Mesenchymal stem cell (in vitro differentiated cells and primary cell): ENCODE measurements at regions not wholly inside any gene's neighbourhood (a gene's known extent, or its start where the extent isn't known, plus 50 kb on each side); places are given as distances from the start of the nearest gene placed in this dataset.

Source experiments
- DNase-seq: peaks from one replicate; pipeline ENCODE4 v3.0.0-alpha.2; 2013
- H2AFZ ChIP-seq: one replicate; pipeline ENCODE4 v1.6.1; 2013; ENCODE audit warnings: low read depth, mild to moderate bottlenecking, control low read depth, inconsistent platforms, low read length, moderate library complexity
- H2AK5ac ChIP-seq: 2 replicates; pipeline ENCODE4 v1.6.1; 2013; ENCODE audit warnings: low read length, moderate library complexity, mild to moderate bottlenecking, inconsistent platforms; ENCODE audit not compliant: severe bottlenecking
- H2BK120ac ChIP-seq: one replicate; pipeline ENCODE4 v1.6.1; 2013; ENCODE audit warnings: low read depth, mild to moderate bottlenecking, inconsistent platforms, low read length, moderate library complexity
- H2BK12ac ChIP-seq, 2 experiments: one replicate each; pipeline ENCODE4 v1.6.1; 2013; ENCODE audit warnings: inconsistent platforms in 2 of 2, low read length in 2 of 2, mild to moderate bottlenecking in 2 of 2, moderate library complexity in 2 of 2, control low read depth in 1 of 2
- H2BK15ac ChIP-seq: one replicate; pipeline ENCODE4 v1.6.1; 2013; ENCODE audit warnings: mild to moderate bottlenecking, low read depth, inconsistent platforms; ENCODE audit not compliant: poor library complexity, severe bottlenecking
- H2BK5ac ChIP-seq: 2 replicates; pipeline ENCODE4 v1.6.1; 2013; ENCODE audit warnings: low read depth, mild to moderate bottlenecking, low read length, control low read depth, inconsistent platforms; ENCODE audit not compliant: poor library complexity, severe bottlenecking
- H3K14ac ChIP-seq, 2 experiments: one replicate each; pipeline ENCODE4 v1.6.1; 2013; ENCODE audit warnings: inconsistent platforms in 2 of 2, low read length in 2 of 2, control low read depth in 1 of 2, mild to moderate bottlenecking in 1 of 2, moderate library complexity in 1 of 2
- H3K18ac ChIP-seq, 2 experiments: one replicate each; pipeline ENCODE4 v1.6.1; 2013; ENCODE audit warnings: inconsistent platforms in 2 of 2, low read length in 2 of 2, control low read depth in 1 of 2, low read depth in 1 of 2, mild to moderate bottlenecking in 1 of 2
- H3K23ac ChIP-seq, 2 experiments: one replicate each; pipeline ENCODE4 v1.6.1; 2013; ENCODE audit warnings: inconsistent platforms in 2 of 2, low read length in 2 of 2, mild to moderate bottlenecking in 2 of 2, moderate library complexity in 2 of 2, control low read depth in 1 of 2
- H3K27ac ChIP-seq: 2 replicates; pipeline ENCODE4 v1.5.1; 2013; ENCODE audit warnings: mild to moderate bottlenecking, moderate library complexity, low read length, control low read depth, inconsistent platforms; ENCODE audit not compliant: poor library complexity, severe bottlenecking
- H3K27me3 ChIP-seq, 2 experiments: 2 replicates each; pipeline versions ENCODE4 v1.6.1 to v1.7.0; 2013; ENCODE audit warnings: low read length in 2 of 2, mild to moderate bottlenecking in 2 of 2, moderate library complexity in 2 of 2, control low read depth in 1 of 2, inconsistent platforms in 1 of 2; ENCODE audit not compliant: control insufficient read depth in 1 of 2, insufficient read depth in 1 of 2
- H3K36me3 ChIP-seq, 2 experiments: 2 replicates each; pipeline versions ENCODE4 v1.6.1 to v1.7.0; 2013; ENCODE audit warnings: low read length in 2 of 2, control low read depth in 1 of 2, inconsistent platforms in 1 of 2, low read depth in 1 of 2, mild to moderate bottlenecking in 1 of 2; ENCODE audit not compliant: insufficient read depth in 2 of 2, control insufficient read depth in 1 of 2
- H3K4ac ChIP-seq, 2 experiments: one replicate each; pipeline ENCODE4 v1.6.1; 2013; ENCODE audit warnings: inconsistent platforms in 2 of 2, low read length in 2 of 2, mild to moderate bottlenecking in 2 of 2, moderate library complexity in 2 of 2, control low read depth in 1 of 2, low read depth in 1 of 2
- H3K4me1 ChIP-seq: 2 replicates; pipeline ENCODE4 v1.6.1; 2013; ENCODE audit warnings: low read depth, low read length, control low read depth; ENCODE audit not compliant: control insufficient read depth, insufficient read depth
- H3K4me2 ChIP-seq: 2 replicates; pipeline ENCODE4 v1.6.1; 2013; ENCODE audit warnings: low read length, mild to moderate bottlenecking, inconsistent platforms; ENCODE audit not compliant: poor library complexity, severe bottlenecking
- H3K4me3 ChIP-seq, 2 experiments: 2 replicates each; pipeline versions ENCODE4 v1.5.1 to v1.7.0; 2013; ENCODE audit warnings: low read length in 2 of 2, mild to moderate bottlenecking in 2 of 2, control low read depth in 1 of 2, low read depth in 1 of 2; ENCODE audit not compliant: insufficient read depth in 1 of 2
- H3K79me1 ChIP-seq: replicated peaks from 2 replicates; pipeline ENCODE4 v1.6.1; 2013; ENCODE audit warnings: mild to moderate bottlenecking, control low read depth, low read length, inconsistent platforms; ENCODE audit not compliant: poor library complexity, severe bottlenecking
- H3K9ac ChIP-seq: 2 replicates; pipeline ENCODE4 v1.7.0; 2013; ENCODE audit warnings: mild to moderate bottlenecking, low read length, moderate library complexity
- H3K9me3 ChIP-seq: 2 replicates; pipeline ENCODE4 v1.7.0; 2013; ENCODE audit warnings: mild to moderate bottlenecking, low read length; ENCODE audit not compliant: control insufficient read depth
- H4K8ac ChIP-seq: one replicate; pipeline ENCODE4 v1.6.1; 2013; ENCODE audit warnings: inconsistent platforms, mild to moderate bottlenecking, low read length, moderate library complexity
- H4K91ac ChIP-seq: one replicate; pipeline ENCODE4 v1.6.1; 2013; ENCODE audit warnings: mild to moderate bottlenecking, low read length, inconsistent platforms
- WGBS: methylation state at CpG from one replicate; pipeline ENCODE4 v1.1.7; 2013; ENCODE audit warnings: mixed read lengths; 5-methylcytosine and 5-hydroxymethylcytosine counted together

GRCh38 chr6:90914312-90914711, 327.4 kb upstream of the MAP3K7 start:
- no peak overlapping the region for H2AK5ac ChIP-seq
- no peak for DNase-seq
- no peak overlapping the region for H4K91ac ChIP-seq
- H3K36me3 ChIP-seq = no peaks in the 10 kb centered on the region
- H3K27ac ChIP-seq = no peak overlapping the region
- H3K14ac ChIP-seq = no peak overlapping the region
- no peak overlapping the region for H3K4me2 ChIP-seq
- no peak overlapping the region for H3K4me3 ChIP-seq
- H3K4ac ChIP-seq = no peak overlapping the region
- no peak overlapping the region for H2BK12ac ChIP-seq
- 45% methylated on average over 1 of the region's 2 CpGs for WGBS
- no peaks in the 10 kb centered on the region for H3K27me3 ChIP-seq
- no peaks in the 10 kb centered on the region for H3K9me3 ChIP-seq
- no peak overlapping the region for H4K8ac ChIP-seq
- H2BK15ac ChIP-seq = no peak overlapping the region
- H3K18ac ChIP-seq = no peak overlapping the region
- H3K4me1 ChIP-seq = no peaks in the 10 kb centered on the region
- H3K23ac ChIP-seq = no peak overlapping the region
- H2AFZ ChIP-seq = no peak overlapping the region
- no peaks in the 10 kb centered on the region for H3K79me1 ChIP-seq
- no peak overlapping the region for H2BK120ac ChIP-seq
- no peak overlapping the region for H2BK5ac ChIP-seq
- H3K9ac ChIP-seq = no peak overlapping the region

- Histone ChIP-seq H3K14ac (no peak overlapping the region), H2BK120ac (no peak overlapping the region), H3K4ac (no peak overlapping the region), H2BK12ac (no peak overlapping the region), H2BK5ac (no peak overlapping the region), H3K4me3 (no peak overlapping the region), H3K18ac (no peak overlapping the region), H3K4me2 (no peak overlapping the region), H4K91ac (no peak overlapping the region), H3K79me1 (no peaks in the 10 kb centered on the region), H3K27ac (no peak overlapping the region), H3K23ac (no peak overlapping the region), H2AK5ac (no peak overlapping the region), H3K4me1 (no peaks in the 10 kb centered on the region), H2AFZ (no peak overlapping the region), H3K36me3 (no peaks in the 10 kb centered on the region), H3K9ac (no peak overlapping the region), H4K8ac (no peak overlapping the region), H3K27me3 (no peaks in the 10 kb centered on the region), H2BK15ac (no peak overlapping the region), H3K9me3 (no peaks in the 10 kb centered on the region)
- WGBS = no CpG with 5 or more reads among the region's 2 CpGs
- no peak for DNase-seq
Observed at GRCh38 chr6:90913266-90913960, 326.5 kb upstream of the MAP3K7 start.

GRCh38 chr6:90911642-90912041, 324.8 kb upstream of the MAP3K7 start:
- Histone ChIP-seq H3K27me3 (no peaks in the 10 kb centered on the region), H3K79me1 (no peaks in the 10 kb centered on the region), H3K9ac (no peak overlapping the region), H2AK5ac (no peak overlapping the region), H3K36me3 (no peaks in the 10 kb centered on the region), H3K9me3 (no peaks in the 10 kb centered on the region), H2BK12ac (no peak overlapping the region), H2BK120ac (no peak overlapping the region), H3K27ac (no peak overlapping the region), H2BK5ac (no peak overlapping the region), H4K91ac (no peak overlapping the region), H2BK15ac (no peak overlapping the region), H4K8ac (no peak overlapping the region), H3K4me1 (no peaks in the 10 kb centered on the region), H3K18ac (no peak overlapping the region), H2AFZ (no peak overlapping the region), H3K4me3 (no peak overlapping the region), H3K4me2 (no peak overlapping the region), H3K14ac (no peak overlapping the region), H3K4ac (no peak overlapping the region), H3K23ac (no peak overlapping the region)
- DNase-seq = no peak
- WGBS = no CpG with 5 or more reads among the region's 1 CpG

- Histone ChIP-seq H2BK5ac (no peak overlapping the region), H3K4me1 (no peaks in the 10 kb centered on the region), H2AK5ac (no peak overlapping the region), H3K14ac (no peak overlapping the region), H3K4me3 (no peak overlapping the region), H3K4me2 (no peak overlapping the region), H3K9me3 (no peaks in the 10 kb centered on the region), H3K18ac (no peak overlapping the region), H3K27me3 (no peaks in the 10 kb centered on the region), H3K23ac (no peak overlapping the region), H3K27ac (no peak overlapping the region), H2BK12ac (no peak overlapping the region), H3K4ac (no peak overlapping the region), H3K36me3 (no peaks in the 10 kb centered on the region), H2BK120ac (no peak overlapping the region), H3K79me1 (no peaks in the 10 kb centered on the region), H4K91ac (no peak overlapping the region), H2AFZ (no peak overlapping the region), H3K9ac (no peak overlapping the region), H2BK15ac (no peak overlapping the region), H4K8ac (no peak overlapping the region)
- DNase-seq = no peak
- WGBS = 97% methylated on average over 5 of the region's 6 CpGs
Observed at GRCh38 chr6:90910893-90911292, 324.0 kb upstream of the MAP3K7 start.
